Panc1 (cell line): ENCODE measurements at regions not wholly inside any gene's neighbourhood (a gene's known extent, or its start where the extent isn't known, plus 50 kb on each side); places are given as distances from the start of the nearest gene placed in this dataset.
"Not testable (repeated sequence)": the region's sequence is repeated elsewhere in the genome, so short reads cannot be mapped to it uniquely, and the experiment has no call there.

ENCODE experiments used
- ATAC-seq: fragments of 200-7000 bp; cut with Tn5 transposase; 2 replicates; pipeline ENCODE4 v1.9.1; 2020; ENCODE audit warnings: mild to moderate bottlenecking, moderate library complexity
- BruUV-seq: library from RNA; stranded (reverse); fragments of 400-500 nt; replicated peaks from 2 replicates; lab custom pipeline; 2021; lab: Mats Ljungman, UMichigan
- CTCF ChIA-PET: fragments of 300-600 bp; sonication (Branson Sonifier 250); formaldehyde crosslinking; loops from one replicate; lab custom pipeline; 2022; ENCODE audit warnings: antibody characterized with exemption; lab: Charles Lee
- POLR2A ChIA-PET: fragments of 300-600 bp; sonication (Branson Sonifier 250); formaldehyde crosslinking; loops from one replicate; lab custom pipeline; 2022; ENCODE audit warnings: antibody characterized with exemption; lab: Charles Lee
- DNase-seq: peaks from one replicate; pipeline ENCODE4 v3.0.0-alpha.2; 2010; ENCODE audit warnings: low read depth, low spot score
- H3K27ac ChIP-seq: 2 replicates; pipeline ENCODE4 v1.5.1; 2011; ENCODE audit warnings: mild to moderate bottlenecking, low read length, inconsistent platforms
- H3K27me3 ChIP-seq: fragments of 200-500 bp; sonication (Bioruptor generic); 2 replicates; pipeline ENCODE4 v1.6.0; 2014; ENCODE audit warnings: low read length, inconsistent platforms; ENCODE audit not compliant: control insufficient read depth, insufficient read depth
- H3K36me3 ChIP-seq: fragments of 200-500 bp; sonication (Bioruptor generic); 2 replicates; pipeline ENCODE4 v1.5.1; 2014; ENCODE audit warnings: inconsistent platforms, mild to moderate bottlenecking, low read length, moderate library complexity; ENCODE audit not compliant: control insufficient read depth, insufficient read depth
- H3K4me1 ChIP-seq: 2 replicates; pipeline ENCODE4 v1.5.1; 2011; ENCODE audit warnings: inconsistent platforms, mild to moderate bottlenecking, low read length, moderate library complexity; ENCODE audit not compliant: control insufficient read depth, insufficient read depth
- H3K4me3 ChIP-seq, 2 experiments: 2 replicates each; pipeline ENCODE4 v1.5.1; 2011 to 2012; ENCODE audit warnings: low read depth in 2 of 2, low read length in 2 of 2, mild to moderate bottlenecking in 2 of 2, inconsistent platforms in 1 of 2, moderate library complexity in 1 of 2
- H3K9me3 ChIP-seq: fragments of 200-500 bp; sonication (Bioruptor generic); 2 replicates; pipeline ENCODE4 v1.5.1; 2014; ENCODE audit warnings: low read depth, mild to moderate bottlenecking, inconsistent platforms, low read length, moderate library complexity; ENCODE audit not compliant: control insufficient read depth, insufficient read depth
- POLR2AphosphoS5 ChIP-seq: IDR thresholded peaks from 2 replicates; pipeline ENCODE4 v1.6.1; 2012; ENCODE audit warnings: mild to moderate bottlenecking, low read depth, low read length, moderate library complexity
- SIN3A ChIP-seq: IDR thresholded peaks from 2 replicates; pipeline ENCODE4 v1.6.1; 2012; ENCODE audit warnings: low read depth, mild to moderate bottlenecking, low read length, moderate library complexity, borderline replicate concordance; ENCODE audit not compliant: insufficient read depth
- TCF7L2 ChIP-seq: IDR thresholded peaks from 2 replicates; pipeline ENCODE4 v1.6.1; 2011; ENCODE audit warnings: mild to moderate bottlenecking, low read depth, low read length, inconsistent platforms
- in situ Hi-C: cut with HindIII; loops from 2 replicates; pipeline ENCODE4 v1.10.0; 2016; ENCODE audit warnings: low sequenced_read_pairs, low pct_unique_long_range_greater_than_20kb
- intact Hi-C: fragments of 100-400 bp; cut with micrococcal nuclease; formaldehyde crosslinking; loops from one replicate; pipeline ENCODE4 v1.10.0; 2022; ENCODE audit not compliant: unreplicated experiment
- TF ChIP-seq, protein P1 (sequence below): fragments of 450-650 bp; IDR thresholded peaks from 2 replicates; pipeline ENCODE4 v1.5.1; 2017; ENCODE audit warnings: mild to moderate bottlenecking
- TF ChIP-seq, protein P2 (sequence below), 2 experiments: IDR thresholded peaks; 2 replicates each; pipeline ENCODE4 v1.6.1; 2011 to 2012; ENCODE audit warnings: low read depth in 2 of 2, control low read depth in 1 of 2, low read length in 1 of 2, mild to moderate bottlenecking in 1 of 2, moderate library complexity in 1 of 2; ENCODE audit not compliant: insufficient read depth in 1 of 2

DNA sequence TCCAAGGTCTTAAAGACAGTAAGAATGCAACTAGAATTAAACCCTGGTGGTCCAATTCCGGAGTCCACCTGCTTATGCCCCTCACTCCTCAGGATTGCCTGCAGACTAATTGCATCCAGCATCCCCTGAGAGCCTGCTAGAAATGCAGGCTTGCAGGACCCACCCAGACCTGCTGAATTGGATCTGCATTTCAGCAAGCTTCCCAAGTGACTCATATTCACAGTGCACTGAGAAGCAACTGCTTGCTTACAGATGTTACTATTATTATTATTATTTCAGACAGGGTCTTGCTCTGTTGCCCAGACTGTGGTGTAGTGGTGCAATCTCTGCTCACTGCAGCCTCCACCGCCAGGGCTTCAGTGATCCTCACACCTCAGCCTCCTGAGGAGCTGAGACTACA is 83.5 kb upstream of the VGLL4 start:
- POLR2A ChIA-PET: no interaction called here
- BruUV-seq: no TSS peak
- H3K36me3 ChIP-seq: no peaks in the 10 kb centered on the region
- H3K27ac ChIP-seq: no peak overlapping the region
- H3K4me3 ChIP-seq: no peak overlapping the region
- TF ChIP-seq, protein P1, sequence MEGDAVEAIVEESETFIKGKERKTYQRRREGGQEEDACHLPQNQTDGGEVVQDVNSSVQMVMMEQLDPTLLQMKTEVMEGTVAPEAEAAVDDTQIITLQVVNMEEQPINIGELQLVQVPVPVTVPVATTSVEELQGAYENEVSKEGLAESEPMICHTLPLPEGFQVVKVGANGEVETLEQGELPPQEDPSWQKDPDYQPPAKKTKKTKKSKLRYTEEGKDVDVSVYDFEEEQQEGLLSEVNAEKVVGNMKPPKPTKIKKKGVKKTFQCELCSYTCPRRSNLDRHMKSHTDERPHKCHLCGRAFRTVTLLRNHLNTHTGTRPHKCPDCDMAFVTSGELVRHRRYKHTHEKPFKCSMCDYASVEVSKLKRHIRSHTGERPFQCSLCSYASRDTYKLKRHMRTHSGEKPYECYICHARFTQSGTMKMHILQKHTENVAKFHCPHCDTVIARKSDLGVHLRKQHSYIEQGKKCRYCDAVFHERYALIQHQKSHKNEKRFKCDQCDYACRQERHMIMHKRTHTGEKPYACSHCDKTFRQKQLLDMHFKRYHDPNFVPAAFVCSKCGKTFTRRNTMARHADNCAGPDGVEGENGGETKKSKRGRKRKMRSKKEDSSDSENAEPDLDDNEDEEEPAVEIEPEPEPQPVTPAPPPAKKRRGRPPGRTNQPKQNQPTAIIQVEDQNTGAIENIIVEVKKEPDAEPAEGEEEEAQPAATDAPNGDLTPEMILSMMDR: no peak
- TF ChIP-seq POLR2AphosphoS5 (no peak), TCF7L2 (no peak), SIN3A (no peak)
- TF ChIP-seq, protein P2, sequence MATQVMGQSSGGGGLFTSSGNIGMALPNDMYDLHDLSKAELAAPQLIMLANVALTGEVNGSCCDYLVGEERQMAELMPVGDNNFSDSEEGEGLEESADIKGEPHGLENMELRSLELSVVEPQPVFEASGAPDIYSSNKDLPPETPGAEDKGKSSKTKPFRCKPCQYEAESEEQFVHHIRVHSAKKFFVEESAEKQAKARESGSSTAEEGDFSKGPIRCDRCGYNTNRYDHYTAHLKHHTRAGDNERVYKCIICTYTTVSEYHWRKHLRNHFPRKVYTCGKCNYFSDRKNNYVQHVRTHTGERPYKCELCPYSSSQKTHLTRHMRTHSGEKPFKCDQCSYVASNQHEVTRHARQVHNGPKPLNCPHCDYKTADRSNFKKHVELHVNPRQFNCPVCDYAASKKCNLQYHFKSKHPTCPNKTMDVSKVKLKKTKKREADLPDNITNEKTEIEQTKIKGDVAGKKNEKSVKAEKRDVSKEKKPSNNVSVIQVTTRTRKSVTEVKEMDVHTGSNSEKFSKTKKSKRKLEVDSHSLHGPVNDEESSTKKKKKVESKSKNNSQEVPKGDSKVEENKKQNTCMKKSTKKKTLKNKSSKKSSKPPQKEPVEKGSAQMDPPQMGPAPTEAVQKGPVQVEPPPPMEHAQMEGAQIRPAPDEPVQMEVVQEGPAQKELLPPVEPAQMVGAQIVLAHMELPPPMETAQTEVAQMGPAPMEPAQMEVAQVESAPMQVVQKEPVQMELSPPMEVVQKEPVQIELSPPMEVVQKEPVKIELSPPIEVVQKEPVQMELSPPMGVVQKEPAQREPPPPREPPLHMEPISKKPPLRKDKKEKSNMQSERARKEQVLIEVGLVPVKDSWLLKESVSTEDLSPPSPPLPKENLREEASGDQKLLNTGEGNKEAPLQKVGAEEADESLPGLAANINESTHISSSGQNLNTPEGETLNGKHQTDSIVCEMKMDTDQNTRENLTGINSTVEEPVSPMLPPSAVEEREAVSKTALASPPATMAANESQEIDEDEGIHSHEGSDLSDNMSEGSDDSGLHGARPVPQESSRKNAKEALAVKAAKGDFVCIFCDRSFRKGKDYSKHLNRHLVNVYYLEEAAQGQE (IDR thresholded peaks at IDR 0.05; ENCODE audit: insufficient read depth in 1 of 2, low read depth in 2 of 2, low read length in 1 of 2): no peak
- CTCF ChIA-PET: no interaction called here
- intact Hi-C loops (no loop called here), in situ Hi-C loops (no loop called here)
- DNase-seq (no peak), ATAC-seq (no peak)
- H3K4me1 ChIP-seq: no peaks in the 10 kb centered on the region
- no peaks in the 10 kb centered on the region for H3K9me3 ChIP-seq
- H3K27me3 ChIP-seq: peaks cover 2% of the 10 kb centered on the region; the same call in 1 of the 2 replicates

DNA sequence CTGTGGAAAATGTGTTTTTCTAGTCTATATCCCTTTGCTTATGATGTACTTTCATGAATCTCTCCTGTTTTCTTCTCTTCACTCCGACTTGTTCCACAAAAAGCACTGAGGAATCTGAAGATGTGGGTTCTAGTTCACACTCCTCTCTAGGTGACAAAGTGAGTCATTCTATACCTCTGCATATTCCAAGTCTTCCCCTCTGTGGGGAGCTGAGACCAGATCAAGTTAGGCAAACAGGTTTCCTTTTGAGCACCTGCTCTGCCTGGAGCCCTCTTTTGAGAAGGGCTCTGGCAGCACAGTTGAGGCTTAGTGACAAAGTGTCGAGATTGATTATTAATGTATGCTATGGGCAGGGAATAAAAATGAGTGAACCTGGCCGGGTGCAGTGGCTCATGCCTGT is 82.4 kb upstream of the VGLL4 start:
- in situ Hi-C loops: no loop called here

DNA sequence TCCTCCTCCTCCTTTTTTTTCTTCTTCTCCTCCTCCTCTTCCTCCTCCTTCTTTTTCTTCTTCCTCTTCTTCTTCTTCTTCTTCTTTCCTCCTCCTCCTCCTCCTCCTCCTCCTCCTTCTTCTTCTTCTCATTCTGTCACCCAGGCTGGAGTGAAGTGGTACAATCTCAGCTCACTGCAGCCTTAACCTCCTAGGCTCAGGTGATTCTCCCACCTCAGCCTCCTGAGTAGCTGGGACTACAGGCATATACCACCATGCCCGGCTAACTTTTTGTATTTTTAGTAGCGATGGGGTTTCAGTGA is 81.6 kb upstream of the VGLL4 start:
- not testable (repeated sequence) for ATAC-seq, BruUV-seq

More for the DNA sequence above, 82.4 kb upstream of the VGLL4 start:
- Histone ChIP-seq H3K4me3 (no peak overlapping the region), H3K36me3 (no peaks in the 10 kb centered on the region), H3K9me3 (no peaks in the 10 kb centered on the region), H3K27ac (no peak overlapping the region), H3K27me3 (peaks cover 2% of the 10 kb centered on the region; the same call in 1 of the 2 replicates), H3K4me1 (peaks cover 6% of the 10 kb centered on the region)
- DNase-seq: no peak
- TF ChIP-seq SIN3A: no peak
- TF ChIP-seq TCF7L2: no peak
- no peak for TF ChIP-seq POLR2AphosphoS5
- TF ChIP-seq, protein P2 (IDR thresholded peaks at IDR 0.05; ENCODE audit: insufficient read depth in 1 of 2, low read depth in 2 of 2, low read length in 1 of 2): no peak
- TF ChIP-seq, protein P1: no peak
- CTCF ChIA-PET: no interaction called here
- no TSS peak for BruUV-seq
- intact Hi-C loops: no loop called here
- POLR2A ChIA-PET: no interaction called here
- ATAC-seq: no peak

More for the DNA sequence above, 81.6 kb upstream of the VGLL4 start:
- CTCF ChIA-PET, H3K27ac ChIP-seq, DNase-seq, H3K9me3 ChIP-seq, H3K4me1 ChIP-seq, in situ Hi-C loops, H3K4me3 ChIP-seq, H3K27me3 ChIP-seq, intact Hi-C loops, POLR2A ChIA-PET, H3K36me3 ChIP-seq: not testable (repeated sequence)
